ENCODE measurements at regions not wholly inside any gene's neighbourhood (a gene's known extent, or its start where the extent isn't known, plus 50 kb on each side); places are given as distances from the start of the nearest gene placed in this dataset.

DNA sequence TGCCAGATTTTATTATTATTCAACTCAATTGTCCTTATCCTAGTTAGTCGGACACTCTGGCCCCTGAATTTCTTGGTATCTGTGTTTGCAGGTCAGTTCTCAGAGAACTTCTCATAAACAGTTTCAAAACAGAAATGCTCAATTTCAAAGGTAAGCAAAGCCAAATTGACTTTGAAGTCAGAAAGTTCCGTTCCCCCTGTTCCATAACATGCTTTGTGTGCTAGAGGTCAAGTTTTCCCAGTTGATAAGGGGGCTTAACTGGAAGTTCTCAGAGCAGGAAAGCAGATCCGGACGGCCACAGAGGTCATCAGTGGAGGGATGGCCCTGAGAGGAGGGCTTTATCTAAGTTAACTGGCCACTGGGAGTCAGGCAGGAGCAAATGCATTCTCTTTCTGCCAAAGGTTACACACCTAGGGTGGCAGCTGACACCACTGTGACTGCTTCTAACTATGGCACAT, 417.2 kb downstream of the COG6 start:
- FAIRE-seq (no peak), DNase-seq (no peak)
- H3K4me3 ChIP-seq (ENCODE audit: low read length in 3 of 3): no peak overlapping the region
- no peaks in the 10 kb centered on the region for H3K9me3 ChIP-seq (ENCODE audit: control insufficient read depth in 2 of 3, insufficient read depth in 1 of 3, low read length in 3 of 3)
- no peak overlapping the region for H3K27ac ChIP-seq (ENCODE audit: low read depth in 2 of 2, low read length in 2 of 2)
- no peaks in the 10 kb centered on the region for H3K27me3 ChIP-seq (ENCODE audit: control insufficient read depth, insufficient read depth, low read length)
- H3K9ac ChIP-seq (ENCODE audit: low read length in 3 of 3): no peak overlapping the region
- intact Hi-C loops (cut with DNase I): no loop called here
- H3K4me1 ChIP-seq (ENCODE audit: control insufficient read depth in 2 of 3, insufficient read depth in 2 of 3, low read depth in 1 of 3, low read length in 3 of 3): no peaks in the 10 kb centered on the region
- H3K36me3 ChIP-seq (ENCODE audit: control insufficient read depth in 2 of 3, insufficient read depth in 3 of 3, low read length in 3 of 3): no peaks in the 10 kb centered on the region
- TF ChIP-seq, protein P1, sequence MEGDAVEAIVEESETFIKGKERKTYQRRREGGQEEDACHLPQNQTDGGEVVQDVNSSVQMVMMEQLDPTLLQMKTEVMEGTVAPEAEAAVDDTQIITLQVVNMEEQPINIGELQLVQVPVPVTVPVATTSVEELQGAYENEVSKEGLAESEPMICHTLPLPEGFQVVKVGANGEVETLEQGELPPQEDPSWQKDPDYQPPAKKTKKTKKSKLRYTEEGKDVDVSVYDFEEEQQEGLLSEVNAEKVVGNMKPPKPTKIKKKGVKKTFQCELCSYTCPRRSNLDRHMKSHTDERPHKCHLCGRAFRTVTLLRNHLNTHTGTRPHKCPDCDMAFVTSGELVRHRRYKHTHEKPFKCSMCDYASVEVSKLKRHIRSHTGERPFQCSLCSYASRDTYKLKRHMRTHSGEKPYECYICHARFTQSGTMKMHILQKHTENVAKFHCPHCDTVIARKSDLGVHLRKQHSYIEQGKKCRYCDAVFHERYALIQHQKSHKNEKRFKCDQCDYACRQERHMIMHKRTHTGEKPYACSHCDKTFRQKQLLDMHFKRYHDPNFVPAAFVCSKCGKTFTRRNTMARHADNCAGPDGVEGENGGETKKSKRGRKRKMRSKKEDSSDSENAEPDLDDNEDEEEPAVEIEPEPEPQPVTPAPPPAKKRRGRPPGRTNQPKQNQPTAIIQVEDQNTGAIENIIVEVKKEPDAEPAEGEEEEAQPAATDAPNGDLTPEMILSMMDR (IDR thresholded peaks at IDR 0.05; ENCODE audit: borderline replicate concordance, extremely low read depth, insufficient read depth): no peak

DNA sequence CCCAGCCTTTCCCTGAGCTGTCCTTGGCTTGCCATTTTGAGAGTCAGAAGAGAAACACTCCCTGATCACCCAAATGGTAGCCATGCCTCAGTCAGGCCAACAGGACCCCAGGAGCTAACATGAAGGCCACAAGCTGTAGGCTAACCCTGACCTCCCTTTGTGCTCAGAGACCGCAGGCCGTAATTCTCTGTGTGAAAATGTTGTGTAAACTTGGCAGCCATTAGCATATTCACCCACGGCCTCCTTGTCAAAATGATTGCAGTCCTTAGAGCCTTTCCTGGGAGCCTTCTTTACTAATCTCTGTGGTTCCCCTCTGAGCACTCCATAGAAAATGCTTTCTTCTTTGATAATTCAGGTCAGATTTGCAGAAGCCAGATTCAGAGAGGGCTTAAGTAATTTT, 418.9 kb downstream of the COG6 start:
- TF ChIP-seq, protein P1 (IDR thresholded peaks at IDR 0.05; ENCODE audit: borderline replicate concordance, extremely low read depth, insufficient read depth): no peak
- intact Hi-C loops (cut with DNase I): no loop called here
- no peak overlapping the region for H3K9ac ChIP-seq (ENCODE audit: low read length in 3 of 3)
- no peaks in the 10 kb centered on the region for H3K36me3 ChIP-seq (ENCODE audit: control insufficient read depth in 2 of 3, insufficient read depth in 3 of 3, low read length in 3 of 3)
- H3K27ac ChIP-seq (ENCODE audit: low read depth in 2 of 2, low read length in 2 of 2): no peak overlapping the region
- DNase-seq: no peak
- no peaks in the 10 kb centered on the region for H3K4me1 ChIP-seq (ENCODE audit: control insufficient read depth in 2 of 3, insufficient read depth in 2 of 3, low read depth in 1 of 3, low read length in 3 of 3)
- no peak overlapping the region for H3K4me3 ChIP-seq (ENCODE audit: low read length in 3 of 3)
- no peaks in the 10 kb centered on the region for H3K9me3 ChIP-seq (ENCODE audit: control insufficient read depth in 2 of 3, insufficient read depth in 1 of 3, low read length in 3 of 3)
- no peaks in the 10 kb centered on the region for H3K27me3 ChIP-seq (ENCODE audit: control insufficient read depth, insufficient read depth, low read length)
- FAIRE-seq: no peak

DNA sequence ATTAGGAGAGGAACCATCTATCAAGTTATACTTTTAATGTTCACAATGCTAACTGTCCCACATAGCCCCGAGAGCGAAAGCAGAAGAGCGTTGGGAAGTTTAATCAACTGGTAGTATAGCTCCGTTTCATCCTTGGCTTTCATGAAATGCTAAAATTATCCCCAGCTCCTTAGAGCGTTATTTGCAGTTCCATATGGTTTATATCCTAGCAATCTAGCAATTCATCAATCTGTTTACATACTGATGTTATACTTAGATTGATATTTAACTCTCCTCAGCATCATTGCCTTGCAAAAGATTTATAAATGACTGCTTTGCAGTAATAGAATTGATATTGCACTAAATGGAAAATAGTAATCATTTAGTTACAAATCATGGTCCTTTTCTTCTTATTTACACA, 419.8 kb downstream of the COG6 start:
- no peak for FAIRE-seq
- intact Hi-C loops (cut with DNase I): no loop called here
- no peak for DNase-seq
- Histone ChIP-seq H3K27me3 (ENCODE audit: control insufficient read depth, insufficient read depth, low read length) (no peaks in the 10 kb centered on the region), H3K4me1 (ENCODE audit: control insufficient read depth in 2 of 3, insufficient read depth in 2 of 3, low read depth in 1 of 3, low read length in 3 of 3) (no peaks in the 10 kb centered on the region), H3K4me3 (ENCODE audit: low read length in 3 of 3) (no peak overlapping the region), H3K27ac (ENCODE audit: low read depth in 2 of 2, low read length in 2 of 2) (no peak overlapping the region), H3K9ac (ENCODE audit: low read length in 3 of 3) (no peak overlapping the region), H3K9me3 (ENCODE audit: control insufficient read depth in 2 of 3, insufficient read depth in 1 of 3, low read length in 3 of 3) (no peaks in the 10 kb centered on the region), H3K36me3 (ENCODE audit: control insufficient read depth in 2 of 3, insufficient read depth in 3 of 3, low read length in 3 of 3) (no peaks in the 10 kb centered on the region)
- TF ChIP-seq, protein P1 (IDR thresholded peaks at IDR 0.05; ENCODE audit: borderline replicate concordance, extremely low read depth, insufficient read depth): no peak

DNA sequence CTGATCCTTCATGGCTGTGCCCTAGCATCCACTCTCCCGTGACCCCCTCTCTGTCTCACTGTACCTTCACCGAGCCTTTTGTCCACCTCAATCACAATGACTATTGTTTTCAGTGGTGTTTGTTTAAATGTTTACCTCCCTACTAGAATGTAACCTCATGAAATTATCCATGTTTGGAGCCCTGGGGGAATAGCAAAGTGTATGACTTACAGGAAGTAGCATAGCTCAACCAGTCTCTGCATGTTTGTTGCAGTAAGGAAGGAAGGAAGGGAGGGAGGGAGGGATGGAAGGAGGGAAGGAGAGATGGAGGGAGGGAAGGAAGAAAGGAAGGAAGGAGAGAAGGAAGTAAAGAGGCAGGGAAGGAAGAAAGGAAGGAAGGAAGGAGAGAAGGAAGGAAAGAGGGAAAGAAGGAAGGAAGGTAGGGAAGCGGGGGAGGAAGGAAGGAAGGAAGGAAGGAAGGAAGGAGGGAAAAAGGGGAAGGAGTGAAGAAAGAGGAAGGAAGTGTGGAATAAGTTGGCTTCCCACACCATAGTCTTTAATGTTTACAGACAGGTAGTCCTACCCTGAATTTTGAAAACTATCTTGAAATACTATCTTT, 421.4 kb downstream of the COG6 start:
- H3K9ac ChIP-seq (ENCODE audit: low read length in 3 of 3): no peak overlapping the region
- intact Hi-C loops (cut with DNase I): no loop called here
- H3K27ac ChIP-seq (ENCODE audit: low read depth in 2 of 2, low read length in 2 of 2): no peak overlapping the region
- H3K36me3 ChIP-seq (ENCODE audit: control insufficient read depth in 2 of 3, insufficient read depth in 3 of 3, low read length in 3 of 3): no peaks in the 10 kb centered on the region
- TF ChIP-seq, protein P1 (IDR thresholded peaks at IDR 0.05; ENCODE audit: borderline replicate concordance, extremely low read depth, insufficient read depth): no peak
- no peaks in the 10 kb centered on the region for H3K27me3 ChIP-seq (ENCODE audit: control insufficient read depth, insufficient read depth, low read length)
- no peaks in the 10 kb centered on the region for H3K9me3 ChIP-seq (ENCODE audit: control insufficient read depth in 2 of 3, insufficient read depth in 1 of 3, low read length in 3 of 3)
- no peaks in the 10 kb centered on the region for H3K4me1 ChIP-seq (ENCODE audit: control insufficient read depth in 2 of 3, insufficient read depth in 2 of 3, low read depth in 1 of 3, low read length in 3 of 3)
- DNase-seq: no peak
- no peak overlapping the region for H3K4me3 ChIP-seq (ENCODE audit: low read length in 3 of 3)
- FAIRE-seq: no peak
